DOHH2 (cell line): ENCODE measurements at regions not wholly inside any gene's neighbourhood (a gene's known extent, or its start where the extent isn't known, plus 50 kb on each side); places are given as distances from the start of the nearest gene placed in this dataset.

Source experiments
- H3F3A ChIP-seq: fragments of 200-600 bp; sonication (generic), shearing (Covaris generic); 2 replicates; pipeline ENCODE4 v1.6.0; 2016; ENCODE audit warnings: antibody characterized with exemption, mild to moderate bottlenecking; ENCODE audit not compliant: control insufficient read depth, insufficient read depth
- H3K27ac ChIP-seq: fragments of 200-600 bp; sonication (generic); 2 replicates; pipeline ENCODE4 v1.5.1; 2014; ENCODE audit warnings: low read depth, mild to moderate bottlenecking, low read length, moderate library complexity
- H3K27me3 ChIP-seq: fragments of 200-600 bp; sonication (generic); 2 replicates; pipeline ENCODE4 v1.6.1; 2014; ENCODE audit warnings: mild to moderate bottlenecking, low read length, mixed read lengths; ENCODE audit not compliant: control insufficient read depth
- H3K36me3 ChIP-seq: fragments of 200-600 bp; sonication (generic); 2 replicates; pipeline ENCODE4 v1.6.1; 2014; ENCODE audit warnings: mild to moderate bottlenecking, low read length, moderate library complexity, mixed read lengths; ENCODE audit not compliant: control insufficient read depth
- H3K4me1 ChIP-seq: fragments of 200-600 bp; sonication (generic); 2 replicates; pipeline ENCODE4 v1.6.1; 2014; ENCODE audit warnings: mild to moderate bottlenecking, low read length, mixed read lengths; ENCODE audit not compliant: control insufficient read depth
- H3K4me2 ChIP-seq: fragments of 200-600 bp; sonication (generic); 2 replicates; pipeline ENCODE4 v1.6.0; 2014; ENCODE audit warnings: mild to moderate bottlenecking, low read length, moderate library complexity
- H3K4me3 ChIP-seq: fragments of 200-600 bp; sonication (generic); 2 replicates; pipeline ENCODE4 v1.5.1; 2014; ENCODE audit warnings: mild to moderate bottlenecking, low read length, mixed read lengths
- H3K79me2 ChIP-seq: fragments of 200-600 bp; sonication (generic); 2 replicates; pipeline ENCODE4 v1.6.1; 2014; ENCODE audit warnings: mild to moderate bottlenecking, low read length, mixed read lengths; ENCODE audit not compliant: control insufficient read depth
- H3K9me2 ChIP-seq: fragments of 200-600 bp; sonication (generic); replicated peaks from 2 replicates; pipeline ENCODE4 v1.6.1; 2014; ENCODE audit warnings: mild to moderate bottlenecking, low read length, mixed read lengths; ENCODE audit not compliant: control insufficient read depth
- H3K9me3 ChIP-seq: fragments of 200-600 bp; sonication (generic); 2 replicates; pipeline ENCODE4 v1.6.1; 2014; ENCODE audit warnings: antibody characterized with exemption, low read length, mixed read lengths; ENCODE audit not compliant: control insufficient read depth, insufficient read depth
- H4K20me1 ChIP-seq: fragments of 200-600 bp; sonication (generic); 2 replicates; pipeline ENCODE4 v1.6.0; 2014; ENCODE audit warnings: low read depth, mild to moderate bottlenecking, antibody characterized with exemption, low read length, moderate library complexity; ENCODE audit not compliant: control insufficient read depth, insufficient read depth
- EZH2phosphoT487 ChIP-seq: fragments of 200-600 bp; sonication (generic); IDR thresholded peaks from 2 replicates; pipeline ENCODE4 v1.6.1; 2017; ENCODE audit warnings: borderline replicate concordance, mild to moderate bottlenecking, antibody characterized with exemption, low read length, moderate library complexity, mixed read lengths
- TF ChIP-seq, protein P1 (sequence below): fragments of 200-600 bp; sonication (generic); IDR thresholded peaks from one replicate; pipeline ENCODE4 v1.5.1; 2014; ENCODE audit warnings: antibody characterized with exemption, mild to moderate bottlenecking, low read depth, low read length; ENCODE audit not compliant: poor library complexity, severe bottlenecking

DNA sequence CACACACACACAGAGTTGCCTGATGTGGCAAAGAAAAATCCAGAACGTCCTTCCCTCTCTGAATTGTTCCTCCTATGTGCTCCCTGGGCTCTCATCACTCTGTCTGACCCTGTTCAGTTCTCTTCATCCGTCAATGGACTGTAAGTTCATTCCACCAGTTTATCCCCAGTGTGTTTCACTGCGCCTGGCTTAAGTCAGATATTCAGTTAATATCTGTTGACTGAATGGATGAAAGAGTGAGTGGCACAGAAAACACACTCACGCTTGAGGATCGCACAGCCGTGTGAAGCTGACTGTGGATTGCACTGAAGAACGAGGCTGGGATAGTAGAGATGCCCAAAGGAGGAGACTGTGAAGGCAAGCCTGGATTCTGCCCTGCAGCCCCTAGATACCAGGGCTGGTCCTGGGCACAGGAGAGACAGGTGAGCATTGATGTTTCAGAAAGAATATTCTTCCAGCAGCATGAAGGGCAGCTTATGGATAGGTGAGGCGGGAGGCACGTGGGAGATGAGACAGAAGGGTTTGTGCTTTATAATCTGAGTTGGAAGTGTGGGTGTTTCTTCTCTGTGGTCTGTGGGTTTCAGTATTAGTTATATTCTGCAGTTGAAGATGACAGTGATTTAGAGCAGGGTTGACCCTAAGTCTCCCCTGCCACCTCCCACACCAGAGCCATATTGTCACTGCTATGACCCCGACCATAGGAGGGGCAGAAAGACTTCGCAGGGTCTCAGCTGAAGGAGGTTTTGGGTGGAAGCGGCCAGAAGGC is 129.9 kb downstream of the SOCS6 start:
- Histone ChIP-seq H3K4me1 (no peaks in the 10 kb centered on the region), H3K79me2 (no peaks in the 10 kb centered on the region), H3F3A (no peaks in the 10 kb centered on the region), H3K4me2 (no peak overlapping the region), H3K27ac (no peak overlapping the region), H3K27me3 (no peaks in the 10 kb centered on the region), H3K9me3 (no peaks in the 10 kb centered on the region), H3K4me3 (no peak overlapping the region), H3K36me3 (no peaks in the 10 kb centered on the region), H3K9me2 (no peaks in the 10 kb centered on the region), H4K20me1 (no peaks in the 10 kb centered on the region)
- TF ChIP-seq, protein P1, sequence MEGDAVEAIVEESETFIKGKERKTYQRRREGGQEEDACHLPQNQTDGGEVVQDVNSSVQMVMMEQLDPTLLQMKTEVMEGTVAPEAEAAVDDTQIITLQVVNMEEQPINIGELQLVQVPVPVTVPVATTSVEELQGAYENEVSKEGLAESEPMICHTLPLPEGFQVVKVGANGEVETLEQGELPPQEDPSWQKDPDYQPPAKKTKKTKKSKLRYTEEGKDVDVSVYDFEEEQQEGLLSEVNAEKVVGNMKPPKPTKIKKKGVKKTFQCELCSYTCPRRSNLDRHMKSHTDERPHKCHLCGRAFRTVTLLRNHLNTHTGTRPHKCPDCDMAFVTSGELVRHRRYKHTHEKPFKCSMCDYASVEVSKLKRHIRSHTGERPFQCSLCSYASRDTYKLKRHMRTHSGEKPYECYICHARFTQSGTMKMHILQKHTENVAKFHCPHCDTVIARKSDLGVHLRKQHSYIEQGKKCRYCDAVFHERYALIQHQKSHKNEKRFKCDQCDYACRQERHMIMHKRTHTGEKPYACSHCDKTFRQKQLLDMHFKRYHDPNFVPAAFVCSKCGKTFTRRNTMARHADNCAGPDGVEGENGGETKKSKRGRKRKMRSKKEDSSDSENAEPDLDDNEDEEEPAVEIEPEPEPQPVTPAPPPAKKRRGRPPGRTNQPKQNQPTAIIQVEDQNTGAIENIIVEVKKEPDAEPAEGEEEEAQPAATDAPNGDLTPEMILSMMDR, result no peak
- TF ChIP-seq EZH2phosphoT487, result no peak

DNA sequence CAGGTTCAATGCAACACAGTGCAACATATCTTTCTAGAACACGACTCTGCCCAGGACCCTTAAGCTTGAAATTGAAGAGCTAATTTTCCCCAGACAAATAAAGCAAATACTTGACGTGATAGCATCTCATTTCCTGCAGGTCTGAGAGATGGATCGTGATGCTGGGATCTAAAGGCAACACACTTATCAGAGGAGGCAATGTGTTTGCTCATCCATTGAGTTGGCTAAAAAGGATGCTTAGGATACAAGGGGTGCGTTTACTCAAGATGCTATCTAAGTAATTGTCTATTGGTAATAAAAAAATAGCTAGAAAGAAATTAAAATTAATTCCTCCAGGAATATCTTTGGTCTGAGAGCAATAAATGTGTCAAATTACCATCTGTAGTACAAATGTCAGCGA is 129.0 kb downstream of the SOCS6 start:
- Histone ChIP-seq H3K9me2 (no peaks in the 10 kb centered on the region), H3K4me1 (no peaks in the 10 kb centered on the region), H3K9me3 (no peaks in the 10 kb centered on the region), H3K4me3 (no peak overlapping the region), H3K79me2 (no peaks in the 10 kb centered on the region), H3K27me3 (no peaks in the 10 kb centered on the region), H3K4me2 (no peak overlapping the region), H3K36me3 (no peaks in the 10 kb centered on the region), H3K27ac (no peak overlapping the region), H4K20me1 (no peaks in the 10 kb centered on the region), H3F3A (no peaks in the 10 kb centered on the region)
- TF ChIP-seq, protein P1, result no peak
- no peak for TF ChIP-seq EZH2phosphoT487

DNA sequence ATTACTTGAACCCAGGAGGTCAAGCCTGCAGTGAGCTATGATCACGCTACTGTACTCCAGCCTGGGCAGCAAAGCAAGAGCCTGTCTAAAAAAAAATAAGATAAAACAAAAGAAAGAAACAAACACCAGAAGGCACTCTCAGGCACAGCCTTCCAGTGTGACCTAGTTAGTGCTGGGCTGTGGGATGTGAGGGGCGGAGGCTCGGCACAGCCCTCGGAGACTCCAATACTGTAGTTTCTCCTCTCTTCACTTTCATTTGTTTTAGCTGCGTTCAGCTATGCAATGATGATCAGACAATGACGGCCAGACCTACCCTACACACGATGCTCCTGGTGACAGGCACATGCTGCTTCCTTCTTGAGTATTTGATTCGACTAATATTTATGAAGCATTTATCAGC is 127.7 kb downstream of the SOCS6 start:
- no peaks in the 10 kb centered on the region for H3K27me3 ChIP-seq
- H3K4me2 ChIP-seq, result no peak overlapping the region
- no peak overlapping the region for H3K4me3 ChIP-seq
- no peaks in the 10 kb centered on the region for H3K36me3 ChIP-seq
- no peaks in the 10 kb centered on the region for H4K20me1 ChIP-seq
- H3K9me2 ChIP-seq, result no peaks in the 10 kb centered on the region
- TF ChIP-seq, protein P1, result no peak
- no peak for TF ChIP-seq EZH2phosphoT487
- no peaks in the 10 kb centered on the region for H3K4me1 ChIP-seq
- no peak overlapping the region for H3K27ac ChIP-seq
- no peaks in the 10 kb centered on the region for H3F3A ChIP-seq
- H3K79me2 ChIP-seq, result no peaks in the 10 kb centered on the region
- no peaks in the 10 kb centered on the region for H3K9me3 ChIP-seq
